Ovary (tissue), 3 donors: ENCODE measurements at regions not wholly inside any gene's neighbourhood (a gene's known extent, or its start where the extent isn't known, plus 50 kb on each side); places are given as distances from the start of the nearest gene placed in this dataset.

Experiments
- POLR2A ChIP-seq: fragments of 450-650 bp; IDR thresholded peaks from one replicate; pipeline ENCODE4 v1.6.1; 2017; ENCODE audit warnings: antibody characterized with exemption, mild to moderate bottlenecking, moderate library complexity
- TF ChIP-seq, protein P1 (sequence below), 3 donors: fragments of 450-650 bp in 2 of 3; fragments of 200-600 bp in 1 of 3; IDR thresholded peaks; one replicate each; pipeline versions ENCODE4 v1.5.1 to v1.8.0; 2016 to 2022; ENCODE audit warnings: antibody characterized with exemption in 3 of 3, mild to moderate bottlenecking in 1 of 3
- donor health status: DM: no; HTN: no; CAD: no.

DNA sequence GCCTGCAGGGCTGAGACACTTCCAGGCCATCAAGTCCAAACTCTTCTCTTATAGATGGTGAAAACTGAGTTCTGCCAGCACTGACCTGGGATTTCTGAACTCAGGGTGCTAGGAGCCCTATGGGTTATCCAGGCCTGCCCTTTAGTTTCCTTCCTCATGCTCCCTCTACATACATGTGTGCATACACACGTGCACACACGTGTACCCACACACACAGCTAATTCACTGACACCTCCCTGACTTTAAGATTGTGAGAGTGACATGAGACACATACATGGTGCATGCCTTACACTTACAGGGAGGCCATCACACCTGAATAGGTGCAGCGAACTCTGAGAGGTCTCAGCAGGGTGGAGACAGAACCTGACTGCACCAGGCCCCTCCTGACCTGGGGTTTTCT, 267.4 kb downstream of the CYP26B1 start:
- TF ChIP-seq, protein P1, sequence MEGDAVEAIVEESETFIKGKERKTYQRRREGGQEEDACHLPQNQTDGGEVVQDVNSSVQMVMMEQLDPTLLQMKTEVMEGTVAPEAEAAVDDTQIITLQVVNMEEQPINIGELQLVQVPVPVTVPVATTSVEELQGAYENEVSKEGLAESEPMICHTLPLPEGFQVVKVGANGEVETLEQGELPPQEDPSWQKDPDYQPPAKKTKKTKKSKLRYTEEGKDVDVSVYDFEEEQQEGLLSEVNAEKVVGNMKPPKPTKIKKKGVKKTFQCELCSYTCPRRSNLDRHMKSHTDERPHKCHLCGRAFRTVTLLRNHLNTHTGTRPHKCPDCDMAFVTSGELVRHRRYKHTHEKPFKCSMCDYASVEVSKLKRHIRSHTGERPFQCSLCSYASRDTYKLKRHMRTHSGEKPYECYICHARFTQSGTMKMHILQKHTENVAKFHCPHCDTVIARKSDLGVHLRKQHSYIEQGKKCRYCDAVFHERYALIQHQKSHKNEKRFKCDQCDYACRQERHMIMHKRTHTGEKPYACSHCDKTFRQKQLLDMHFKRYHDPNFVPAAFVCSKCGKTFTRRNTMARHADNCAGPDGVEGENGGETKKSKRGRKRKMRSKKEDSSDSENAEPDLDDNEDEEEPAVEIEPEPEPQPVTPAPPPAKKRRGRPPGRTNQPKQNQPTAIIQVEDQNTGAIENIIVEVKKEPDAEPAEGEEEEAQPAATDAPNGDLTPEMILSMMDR (IDR thresholded peaks at IDR 0.05), result no peak
- TF ChIP-seq POLR2A, result no peak
